RWPE2 (cell line): ENCODE measurements at regions not wholly inside any gene's neighbourhood (a gene's known extent, or its start where the extent isn't known, plus 50 kb on each side); places are given as distances from the start of the nearest gene placed in this dataset.

Experiments
- ATAC-seq: fragments of 200-7000 bp; cut with Tn5 transposase; 3 replicates; pipeline ENCODE4 v1.9.1; 2021; ENCODE audit warnings: low read depth
- DNase-seq: peaks from one replicate; pipeline ENCODE4 v3.0.0-alpha.2; 2020; ENCODE audit warnings: low spot score
- H3K27ac ChIP-seq: fragments of 450-650 bp; 2 replicates; pipeline ENCODE4 v1.5.1; 2017; ENCODE audit warnings: mild to moderate bottlenecking; ENCODE audit not compliant: poor library complexity, severe bottlenecking
- H3K27me3 ChIP-seq: fragments of 250-450 bp; sonication (Bioruptor Pico); 2 replicates; pipeline ENCODE4 v1.5.1; 2021; ENCODE audit warnings: mild to moderate bottlenecking, moderate library complexity; ENCODE audit not compliant: insufficient read depth, poor library complexity, severe bottlenecking
- H3K36me3 ChIP-seq: fragments of 250-450 bp; sonication (Bioruptor Pico); 2 replicates; pipeline ENCODE4 v1.5.1; 2020; ENCODE audit warnings: low read depth, mild to moderate bottlenecking, moderate library complexity
- H3K4me1 ChIP-seq: fragments of 250-450 bp; sonication (Bioruptor Pico); 2 replicates; pipeline ENCODE4 v1.5.1; 2021; ENCODE audit warnings: mild to moderate bottlenecking, moderate library complexity; ENCODE audit not compliant: insufficient read depth, poor library complexity, severe bottlenecking
- H3K4me3 ChIP-seq: fragments of 250-450 bp; sonication (Bioruptor Pico); 2 replicates; pipeline ENCODE4 v1.5.1; 2021; ENCODE audit warnings: mild to moderate bottlenecking, moderate library complexity; ENCODE audit not compliant: severe bottlenecking
- H3K9me3 ChIP-seq: fragments of 250-450 bp; sonication (Bioruptor Pico); 2 replicates; pipeline ENCODE4 v1.5.1; 2021; ENCODE audit warnings: mild to moderate bottlenecking, moderate library complexity; ENCODE audit not compliant: severe bottlenecking
- TF ChIP-seq, protein P1 (sequence below): fragments of 450-650 bp; IDR thresholded peaks from one replicate; pipeline ENCODE4 v1.5.1; 2017; ENCODE audit warnings: mild to moderate bottlenecking, moderate library complexity; ENCODE audit not compliant: poor library complexity, severe bottlenecking

DNA sequence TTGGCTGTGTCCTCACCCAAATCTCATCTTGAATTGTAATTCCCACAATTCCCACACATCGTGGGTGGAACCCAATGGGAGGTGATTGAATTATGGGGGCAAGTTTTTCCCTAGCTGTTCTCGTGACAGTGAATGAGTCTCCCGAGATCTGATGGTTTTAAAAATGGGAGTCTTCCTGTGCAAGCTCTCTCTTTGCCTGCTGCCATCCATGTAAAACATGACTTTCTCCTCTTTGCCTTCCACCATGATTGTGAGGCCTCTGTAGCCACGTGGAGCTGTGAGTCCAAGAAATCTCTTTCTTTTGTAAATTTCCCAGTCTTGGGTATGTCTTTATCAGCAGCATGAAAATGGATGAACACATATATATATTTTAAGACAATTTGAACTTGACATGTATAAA is 285.4 kb downstream of the BAMBI start:
- Histone ChIP-seq H3K9me3 (no peaks in the 10 kb centered on the region), H3K4me1 (no peaks in the 10 kb centered on the region), H3K4me3 (no peak overlapping the region), H3K27ac (no peak overlapping the region), H3K27me3 (no peaks in the 10 kb centered on the region), H3K36me3 (no peaks in the 10 kb centered on the region)
- TF ChIP-seq, protein P1, sequence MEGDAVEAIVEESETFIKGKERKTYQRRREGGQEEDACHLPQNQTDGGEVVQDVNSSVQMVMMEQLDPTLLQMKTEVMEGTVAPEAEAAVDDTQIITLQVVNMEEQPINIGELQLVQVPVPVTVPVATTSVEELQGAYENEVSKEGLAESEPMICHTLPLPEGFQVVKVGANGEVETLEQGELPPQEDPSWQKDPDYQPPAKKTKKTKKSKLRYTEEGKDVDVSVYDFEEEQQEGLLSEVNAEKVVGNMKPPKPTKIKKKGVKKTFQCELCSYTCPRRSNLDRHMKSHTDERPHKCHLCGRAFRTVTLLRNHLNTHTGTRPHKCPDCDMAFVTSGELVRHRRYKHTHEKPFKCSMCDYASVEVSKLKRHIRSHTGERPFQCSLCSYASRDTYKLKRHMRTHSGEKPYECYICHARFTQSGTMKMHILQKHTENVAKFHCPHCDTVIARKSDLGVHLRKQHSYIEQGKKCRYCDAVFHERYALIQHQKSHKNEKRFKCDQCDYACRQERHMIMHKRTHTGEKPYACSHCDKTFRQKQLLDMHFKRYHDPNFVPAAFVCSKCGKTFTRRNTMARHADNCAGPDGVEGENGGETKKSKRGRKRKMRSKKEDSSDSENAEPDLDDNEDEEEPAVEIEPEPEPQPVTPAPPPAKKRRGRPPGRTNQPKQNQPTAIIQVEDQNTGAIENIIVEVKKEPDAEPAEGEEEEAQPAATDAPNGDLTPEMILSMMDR, result no peak
- DNase-seq (no peak), ATAC-seq (no peak)

DNA sequence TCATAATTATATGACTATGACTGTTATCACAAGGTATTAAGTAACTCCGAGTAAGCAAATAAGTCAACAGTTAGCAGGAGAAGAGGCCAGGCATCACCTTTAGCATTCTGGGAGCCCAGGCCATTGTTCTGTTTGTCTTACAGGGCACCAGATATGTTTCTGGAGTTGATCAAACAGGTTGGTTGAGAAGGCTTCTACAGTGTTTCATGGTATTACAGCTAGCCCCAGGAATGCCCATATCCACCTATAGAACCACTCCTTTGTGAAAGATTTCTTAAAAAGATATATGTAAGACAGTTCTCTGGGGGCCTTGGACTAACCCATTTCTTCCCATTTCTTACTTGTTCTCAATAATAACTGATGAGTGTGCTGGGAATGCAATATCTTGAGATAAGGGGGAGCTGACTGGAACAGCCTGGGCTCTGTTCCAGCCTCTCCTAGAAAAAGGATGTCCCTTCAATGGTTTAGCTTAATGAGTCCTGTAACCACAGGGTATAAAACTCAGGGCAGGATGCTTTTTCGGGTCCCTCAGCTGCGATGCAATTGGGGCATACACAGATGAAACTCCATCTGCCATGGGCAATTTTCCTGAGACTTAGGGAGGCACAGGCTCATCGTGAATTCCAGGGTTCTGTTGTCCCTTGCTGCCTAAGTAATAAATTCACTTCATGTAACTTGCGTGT is 286.4 kb downstream of the BAMBI start:
- Histone ChIP-seq H3K27me3 (no peaks in the 10 kb centered on the region), H3K9me3 (no peaks in the 10 kb centered on the region), H3K36me3 (no peaks in the 10 kb centered on the region), H3K27ac (no peak overlapping the region), H3K4me3 (no peak overlapping the region), H3K4me1 (no peaks in the 10 kb centered on the region)
- DNase-seq (no peak), ATAC-seq (no peak)
- TF ChIP-seq, protein P1, result no peak

DNA sequence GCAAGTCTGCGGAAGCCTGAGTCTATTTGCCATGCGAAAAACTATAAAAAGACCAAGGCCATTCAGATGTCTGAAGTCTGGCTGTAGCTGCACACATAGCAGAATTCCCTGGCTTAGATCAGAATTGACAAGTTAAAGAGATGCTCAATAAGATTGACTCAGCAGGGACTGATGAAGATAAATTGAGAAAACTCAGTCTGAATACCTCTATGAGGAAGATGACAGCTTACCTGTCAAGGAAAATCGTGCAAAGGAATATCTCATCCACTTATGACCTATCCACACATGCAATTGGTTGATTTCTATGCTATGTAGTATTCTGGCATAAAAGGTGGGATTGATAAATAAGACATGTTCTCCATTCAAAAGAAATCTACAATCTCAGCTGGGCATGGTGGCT is 288.6 kb downstream of the BAMBI start:
- ATAC-seq (no peak), DNase-seq (no peak)
- no peak overlapping the region for H3K27ac ChIP-seq
- no peaks in the 10 kb centered on the region for H3K27me3 ChIP-seq
- H3K4me1 ChIP-seq, result no peaks in the 10 kb centered on the region
- no peak overlapping the region for H3K4me3 ChIP-seq
- TF ChIP-seq, protein P1, result no peak
- no peaks in the 10 kb centered on the region for H3K36me3 ChIP-seq
- H3K9me3 ChIP-seq, result no peaks in the 10 kb centered on the region

DNA sequence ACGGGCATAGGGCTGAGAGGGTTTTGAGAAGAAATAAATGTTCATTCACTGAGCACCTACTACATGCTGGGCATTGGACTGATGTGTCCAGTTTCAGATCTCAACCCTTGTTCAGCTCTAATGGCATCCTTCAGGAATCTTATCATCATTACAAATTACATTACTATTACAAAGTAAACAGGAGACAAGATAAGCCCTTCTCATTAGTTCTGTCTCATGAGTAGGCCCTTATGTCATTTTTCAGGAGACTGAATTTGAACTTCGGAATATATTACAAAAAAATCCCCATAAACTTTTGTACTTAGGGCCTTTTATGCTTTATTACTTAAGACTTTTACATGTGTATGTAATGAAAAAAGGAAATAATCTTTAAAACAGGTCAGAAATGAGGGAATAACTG is 289.7 kb downstream of the BAMBI start:
- no peaks in the 10 kb centered on the region for H3K9me3 ChIP-seq
- ATAC-seq, result no peak
- no peaks in the 10 kb centered on the region for H3K27me3 ChIP-seq
- no peaks in the 10 kb centered on the region for H3K4me1 ChIP-seq
- TF ChIP-seq, protein P1, result no peak
- no peak for DNase-seq
- H3K27ac ChIP-seq, result no peak overlapping the region
- no peaks in the 10 kb centered on the region for H3K36me3 ChIP-seq
- H3K4me3 ChIP-seq, result no peak overlapping the region

DNA sequence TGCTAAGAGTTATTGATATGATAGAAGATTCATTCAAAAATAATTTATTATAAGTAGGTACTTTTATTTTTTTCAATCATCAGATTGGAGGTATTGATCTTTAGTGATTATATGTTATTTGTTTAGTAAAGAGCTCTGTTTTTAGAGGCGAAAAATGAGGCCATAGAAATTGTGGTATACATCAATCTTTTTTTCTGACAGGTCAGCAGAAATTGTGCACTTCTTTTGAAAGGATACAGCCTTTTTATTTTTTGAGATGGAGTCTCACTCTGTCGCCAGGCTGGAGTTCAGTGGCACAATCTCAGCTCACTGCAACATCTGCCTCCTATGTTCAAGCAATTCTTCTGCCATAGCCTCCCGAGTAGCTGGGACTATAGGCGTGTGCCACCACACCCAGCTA is 292.1 kb downstream of the BAMBI start:
- ATAC-seq (no peak), DNase-seq (no peak)
- Histone ChIP-seq H3K4me1 (no peaks in the 10 kb centered on the region), H3K4me3 (no peak overlapping the region), H3K27me3 (no peaks in the 10 kb centered on the region), H3K36me3 (no peaks in the 10 kb centered on the region), H3K9me3 (no peaks in the 10 kb centered on the region), H3K27ac (no peak overlapping the region)
- TF ChIP-seq, protein P1, result no peak
